ENCODE measurements at regions not wholly inside any gene's neighbourhood (a gene's known extent, or its start where the extent isn't known, plus 50 kb on each side); places are given as distances from the start of the nearest gene placed in this dataset.

DNA sequence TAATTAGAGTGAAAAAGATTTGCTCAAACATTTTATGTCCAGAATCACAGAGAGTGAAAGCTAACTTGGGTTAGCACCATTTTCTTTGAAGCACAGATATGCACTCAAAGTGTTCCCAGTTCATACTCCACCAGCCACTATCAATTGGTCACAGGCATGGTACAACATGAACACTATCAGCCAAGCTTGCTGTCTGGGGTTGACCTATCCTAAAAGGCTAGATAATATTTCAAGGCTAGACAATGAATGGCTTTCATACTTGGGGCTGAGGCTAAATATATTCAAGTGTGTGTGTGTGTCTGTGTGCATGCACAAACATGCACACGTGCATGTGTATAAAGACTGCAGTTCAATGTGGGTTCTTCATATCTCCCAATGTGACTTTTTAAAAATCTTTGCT lies 783.0 kb upstream of the GJE1 start:
- Histone ChIP-seq H3K27me3 (no peaks in the 10 kb centered on the region), H3K27ac (no peak overlapping the region), H3K36me3 (replicated peaks in 1 of 2) (no peaks in the 10 kb centered on the region), H3K4me3 (no peak overlapping the region), H3K9me3 (replicated peaks in 1 of 3) (no peaks in the 10 kb centered on the region), H3K4me1 (replicated peaks in 1 of 2) (no peaks in the 10 kb centered on the region)
- no peak for TF ChIP-seq POLR2A (IDR thresholded peaks at IDR 0.05)
- TF ChIP-seq CTCF (IDR thresholded peaks at IDR 0.05), result no peak
- WGBS, 4 donors, result 81 to 96% (median 86%) methylated on average over 1 of the region's 1 CpG
- intact Hi-C loops (cut with DNase I), result no loop called here
- DNase-seq, result no peak

GRCh38 chr6:141347906-141348492 lies 784.7 kb upstream of the GJE1 start:
- no peaks in the 10 kb centered on the region for H3K36me3 ChIP-seq (replicated peaks in 1 of 2)
- no peak for DNase-seq
- no peaks in the 10 kb centered on the region for H3K27me3 ChIP-seq
- no peak overlapping the region for H3K4me3 ChIP-seq
- no peak overlapping the region for H3K27ac ChIP-seq
- WGBS, 4 donors, result 84 to 89% (median 86%) methylated on average over 3 of the region's 3 CpGs
- H3K9me3 ChIP-seq (replicated peaks in 1 of 3), result no peaks in the 10 kb centered on the region
- intact Hi-C loops (cut with DNase I), result no loop called here
- no peak for TF ChIP-seq POLR2A (IDR thresholded peaks at IDR 0.05)
- no peak for TF ChIP-seq CTCF (IDR thresholded peaks at IDR 0.05)
- no peaks in the 10 kb centered on the region for H3K4me1 ChIP-seq (replicated peaks in 1 of 2)

DNA sequence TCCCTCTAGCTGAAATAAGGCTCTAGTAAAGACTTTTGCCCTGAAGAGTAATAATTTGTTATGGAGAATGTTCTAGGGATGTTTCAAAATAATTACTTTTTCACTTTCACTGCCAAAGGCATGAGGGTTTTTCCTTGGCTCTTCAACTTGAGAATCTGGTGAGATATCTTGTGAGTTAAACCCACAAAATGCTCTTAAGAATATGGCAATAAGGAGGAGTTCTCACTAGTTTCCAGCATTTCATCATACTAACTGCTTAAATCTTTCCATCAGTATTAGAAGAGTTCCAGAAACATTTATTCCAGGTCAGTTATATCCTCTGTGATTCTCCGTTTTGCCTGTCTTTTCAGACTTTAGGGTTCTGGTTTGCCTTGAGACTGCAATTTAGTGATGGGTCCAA lies 785.6 kb upstream of the GJE1 start:
- no peaks in the 10 kb centered on the region for H3K27me3 ChIP-seq
- TF ChIP-seq POLR2A (IDR thresholded peaks at IDR 0.05) (no peak), CTCF (IDR thresholded peaks at IDR 0.05) (no peak)
- H3K27ac ChIP-seq, result no peak overlapping the region
- no peaks in the 10 kb centered on the region for H3K4me1 ChIP-seq (replicated peaks in 1 of 2)
- H3K9me3 ChIP-seq (replicated peaks in 1 of 3), result no peaks in the 10 kb centered on the region
- no peak for DNase-seq
- no peaks in the 10 kb centered on the region for H3K36me3 ChIP-seq (replicated peaks in 1 of 2)
- WGBS, 4 donors, result 67 to 83% (median 74%) methylated on average over 1 of the region's 1 CpG
- intact Hi-C loops (cut with DNase I), result no loop called here
- no peak overlapping the region for H3K4me3 ChIP-seq

DNA sequence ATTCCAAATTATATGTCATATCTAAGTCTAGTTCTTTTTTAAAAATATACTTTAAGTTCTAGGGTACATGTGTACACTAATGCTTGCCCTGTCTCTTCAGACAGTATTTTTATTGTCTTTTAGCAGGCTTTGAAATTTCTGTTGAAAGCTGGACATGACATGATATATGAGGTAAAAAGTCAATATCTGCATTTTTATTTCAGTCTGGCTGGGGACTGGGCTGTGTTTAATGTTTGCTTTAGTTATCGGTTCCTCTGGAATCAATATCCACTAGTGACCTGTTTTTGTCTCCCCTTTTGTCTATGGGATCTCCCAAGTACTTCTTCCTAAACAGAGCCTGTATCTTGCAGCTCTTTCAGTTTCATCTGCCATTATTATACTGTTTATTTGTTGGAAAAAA lies 786.2 kb upstream of the GJE1 start:
- TF ChIP-seq CTCF (IDR thresholded peaks at IDR 0.05) (no peak), POLR2A (IDR thresholded peaks at IDR 0.05) (no peak)
- Histone ChIP-seq H3K27me3 (no peaks in the 10 kb centered on the region), H3K9me3 (replicated peaks in 1 of 3) (no peaks in the 10 kb centered on the region), H3K36me3 (replicated peaks in 1 of 2) (no peaks in the 10 kb centered on the region), H3K27ac (no peak overlapping the region), H3K4me1 (replicated peaks in 1 of 2) (no peaks in the 10 kb centered on the region), H3K4me3 (no peak overlapping the region)
- 57 to 86% (median 74%) methylated on average over 1 of the region's 1 CpG for WGBS, 4 donors
- intact Hi-C loops (cut with DNase I), result no loop called here
- no peak for DNase-seq
